Endothelial cell of umbilical vein (primary cell): ENCODE measurements at regions not wholly inside any gene's neighbourhood (a gene's known extent, or its start where the extent isn't known, plus 50 kb on each side); places are given as distances from the start of the nearest gene placed in this dataset.

Source experiments
- BruUV-seq: library from RNA; stranded (reverse); fragments of 400-500 nt; replicated peaks from 2 replicates; lab custom pipeline; 2021; lab: Mats Ljungman, UMichigan
- CTCF ChIA-PET: fragments of 300-600, 350-600 bp; sonication (Branson Sonifier 250); formaldehyde crosslinking; loops from one replicate; lab custom pipeline; 2021; ENCODE audit warnings: antibody characterized with exemption, inconsistent platforms; lab: Charles Lee
- POLR2A ChIA-PET: fragments of 300-600, 350-600 bp; sonication (Branson Sonifier 250); formaldehyde crosslinking; loops from one replicate; lab custom pipeline; 2021; ENCODE audit warnings: antibody characterized with exemption, inconsistent platforms; lab: Charles Lee
- DNase-seq: peaks from one replicate; pipeline ENCODE4 v3.0.0-alpha.2; 2011; ENCODE audit warnings: low read depth, low spot score
- FAIRE-seq: peaks from 2 replicates; lab custom pipeline; 2011; peaks lifted over from hg19 to GRCh38; lab: Jason Lieb, UNC
- H2AFZ ChIP-seq: 2 replicates; pipeline ENCODE4 v1.6.0; 2012; ENCODE audit warnings: low read depth, low read length, control low read depth, inconsistent platforms
- H3K27ac ChIP-seq: 2 replicates; pipeline ENCODE4 v1.5.1; 2011; ENCODE audit warnings: low read depth, mild to moderate bottlenecking, control low read depth, low read length, moderate library complexity; ENCODE audit not compliant: insufficient read depth
- H3K27me3 ChIP-seq, 2 experiments: 2 replicates each; pipeline versions ENCODE4 v1.6.0 to v1.6.1; 2011; ENCODE audit warnings: low read length in 2 of 2, mixed read lengths in 1 of 2; ENCODE audit not compliant: control insufficient read depth in 2 of 2, insufficient read depth in 2 of 2
- H3K36me3 ChIP-seq, 2 experiments: 2 replicates in 1 of 2; 3 replicates in 1 of 2; pipeline ENCODE4 v1.5.1; 2011; ENCODE audit warnings: low read length in 2 of 2, mild to moderate bottlenecking in 1 of 2, moderate library complexity in 1 of 2; ENCODE audit not compliant: control insufficient read depth in 2 of 2, insufficient read depth in 2 of 2; ENCODE audit errors: extremely low read depth in 1 of 2
- H3K4me1 ChIP-seq: 3 replicates; pipeline ENCODE4 v1.5.1; 2011; ENCODE audit warnings: mild to moderate bottlenecking, low read length; ENCODE audit not compliant: control insufficient read depth, insufficient read depth; ENCODE audit errors: extremely low read depth
- H3K4me2 ChIP-seq: 2 replicates; pipeline ENCODE4 v1.6.1; 2011; ENCODE audit warnings: low read length, control low read depth, mixed read lengths; ENCODE audit not compliant: insufficient read depth
- H3K4me3 ChIP-seq, 3 experiments: fragments of 200-600 bp in 1 of 3; sonication (generic), shearing (Covaris generic) in 1 of 3; replicated peaks in 1 of 3; 2 replicates each; pipeline ENCODE4 v1.5.1; 2011 to 2016; ENCODE audit warnings: control low read depth in 3 of 3, low read length in 3 of 3, mild to moderate bottlenecking in 2 of 3, inconsistent platforms in 1 of 3, low read depth in 1 of 3, moderate library complexity in 1 of 3; ENCODE audit not compliant: insufficient read depth in 1 of 3
- H3K79me2 ChIP-seq: 2 replicates; pipeline ENCODE4 v1.6.0; 2012; ENCODE audit warnings: low read length, inconsistent platforms; ENCODE audit not compliant: control insufficient read depth, insufficient read depth
- H3K9ac ChIP-seq: replicated peaks from 2 replicates; pipeline ENCODE3; 2011; ENCODE audit warnings: low read length, control low read depth; ENCODE audit not compliant: insufficient read depth; ENCODE audit errors: extremely low read depth
- H3K9me1 ChIP-seq: replicated peaks from 3 replicates; pipeline ENCODE4 v1.6.0; 2011; ENCODE audit warnings: mild to moderate bottlenecking, low read length; ENCODE audit not compliant: control insufficient read depth, insufficient read depth; ENCODE audit errors: extremely low read depth
- H3K9me3 ChIP-seq: replicated peaks from 2 replicates; pipeline ENCODE4 v1.5.1; 2012; ENCODE audit warnings: low read length, inconsistent platforms; ENCODE audit not compliant: control insufficient read depth, insufficient read depth
- H4K20me1 ChIP-seq: replicated peaks from 2 replicates; pipeline ENCODE3; 2011; ENCODE audit warnings: mild to moderate bottlenecking, low read length; ENCODE audit not compliant: control insufficient read depth, insufficient read depth; ENCODE audit errors: extremely low read depth
- EZH2 ChIP-seq: IDR thresholded peaks from 2 replicates; pipeline ENCODE4 v1.6.1; 2012; ENCODE audit warnings: borderline replicate concordance, low read depth, mild to moderate bottlenecking, moderate library complexity, low read length, inconsistent platforms; ENCODE audit not compliant: severe bottlenecking
- FOS ChIP-seq: IDR thresholded peaks from 2 replicates; pipeline ENCODE4 v1.6.1; 2011; ENCODE audit warnings: mild to moderate bottlenecking, low read length, moderate library complexity, borderline replicate concordance; ENCODE audit not compliant: insufficient read depth
- JUN ChIP-seq: IDR thresholded peaks from 2 replicates; pipeline ENCODE4 v1.6.1; 2011; ENCODE audit warnings: borderline replicate concordance, low read depth; ENCODE audit not compliant: insufficient read length, insufficient read depth
- MYC ChIP-seq: IDR thresholded peaks from one replicate; pipeline ENCODE4 v1.6.1; 2011; ENCODE audit warnings: mild to moderate bottlenecking, low read depth, low read length
- POLR2AphosphoS5 ChIP-seq: IDR thresholded peaks from 2 replicates; pipeline ENCODE4 v1.6.1; 2012; ENCODE audit warnings: low read depth, mild to moderate bottlenecking, control low read depth, low read length, moderate library complexity; ENCODE audit not compliant: insufficient read depth
- dilution Hi-C: fragments of 300-500 bp; cut with MboI; formaldehyde crosslinking; loops from one replicate; pipeline ENCODE4 v1.15.0; 2019; ENCODE audit warnings: low sequenced_read_pairs; ENCODE audit not compliant: extremely low pct_ligation_motif_present
- intact Hi-C: fragments of 100-400 bp; cut with micrococcal nuclease; formaldehyde crosslinking; loops from one replicate; pipeline ENCODE4 v1.10.0; 2022
- TF ChIP-seq, protein P1 (sequence below), 2 donors: IDR thresholded peaks; 1 replicate in 1 of 2; 2 replicates in 1 of 2; pipeline ENCODE4 v1.5.1; 2011; ENCODE audit warnings: low read length in 2 of 2, mild to moderate bottlenecking in 2 of 2, moderate library complexity in 2 of 2, control low read depth in 1 of 2, inconsistent platforms in 1 of 2, low read depth in 1 of 2; ENCODE audit not compliant: insufficient read depth in 1 of 2; ENCODE audit errors: extremely low read depth in 1 of 2
- TF ChIP-seq, protein P2 (sequence below): IDR thresholded peaks from 2 replicates; pipeline ENCODE4 v1.6.1; 2011; ENCODE audit not compliant: insufficient read depth, insufficient read length

DNA sequence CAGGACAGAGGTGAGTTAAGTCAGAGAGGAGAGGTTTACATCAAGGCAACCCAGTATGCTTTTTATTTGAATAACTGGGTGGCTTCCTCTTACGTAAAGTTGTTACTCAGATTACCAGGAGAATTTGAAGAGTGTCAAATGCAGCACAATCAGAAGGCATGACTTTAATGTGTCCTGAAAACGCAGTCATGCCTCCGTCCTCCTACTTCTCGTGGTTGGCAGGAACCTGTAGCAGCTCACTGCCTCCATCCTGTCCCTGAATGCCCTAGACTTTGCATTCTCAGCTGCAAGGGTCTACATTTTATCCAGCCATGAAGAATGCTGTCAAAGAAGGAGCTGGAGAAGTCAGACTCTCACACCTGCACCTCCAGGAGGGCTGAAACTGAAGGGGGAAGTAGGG is 66.7 kb downstream of the MIS18A start:
- H3K4me3 ChIP-seq, result no peak overlapping the region
- H3K27ac ChIP-seq, result no peak overlapping the region
- CTCF ChIA-PET, result no interaction called here
- no TSS peak for BruUV-seq
- dilution Hi-C loops (no loop called here), intact Hi-C loops (no loop called here)
- no peaks in the 10 kb centered on the region for H4K20me1 ChIP-seq
- DNase-seq, result no peak
- H3K36me3 ChIP-seq, result no peaks in the 10 kb centered on the region
- no peaks in the 10 kb centered on the region for H3K9me1 ChIP-seq
- FAIRE-seq, result no peak
- H2AFZ ChIP-seq, result no peak overlapping the region
- TF ChIP-seq POLR2AphosphoS5 (no peak), MYC (no peak), EZH2 (no peak)
- TF ChIP-seq, protein P1, sequence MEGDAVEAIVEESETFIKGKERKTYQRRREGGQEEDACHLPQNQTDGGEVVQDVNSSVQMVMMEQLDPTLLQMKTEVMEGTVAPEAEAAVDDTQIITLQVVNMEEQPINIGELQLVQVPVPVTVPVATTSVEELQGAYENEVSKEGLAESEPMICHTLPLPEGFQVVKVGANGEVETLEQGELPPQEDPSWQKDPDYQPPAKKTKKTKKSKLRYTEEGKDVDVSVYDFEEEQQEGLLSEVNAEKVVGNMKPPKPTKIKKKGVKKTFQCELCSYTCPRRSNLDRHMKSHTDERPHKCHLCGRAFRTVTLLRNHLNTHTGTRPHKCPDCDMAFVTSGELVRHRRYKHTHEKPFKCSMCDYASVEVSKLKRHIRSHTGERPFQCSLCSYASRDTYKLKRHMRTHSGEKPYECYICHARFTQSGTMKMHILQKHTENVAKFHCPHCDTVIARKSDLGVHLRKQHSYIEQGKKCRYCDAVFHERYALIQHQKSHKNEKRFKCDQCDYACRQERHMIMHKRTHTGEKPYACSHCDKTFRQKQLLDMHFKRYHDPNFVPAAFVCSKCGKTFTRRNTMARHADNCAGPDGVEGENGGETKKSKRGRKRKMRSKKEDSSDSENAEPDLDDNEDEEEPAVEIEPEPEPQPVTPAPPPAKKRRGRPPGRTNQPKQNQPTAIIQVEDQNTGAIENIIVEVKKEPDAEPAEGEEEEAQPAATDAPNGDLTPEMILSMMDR (IDR thresholded peaks at IDR 0.05; ENCODE audit: extremely low read depth in 1 of 2, insufficient read depth in 1 of 2, low read depth in 1 of 2, low read length in 2 of 2), result no peak
- no peak overlapping the region for H3K4me2 ChIP-seq
- no peaks in the 10 kb centered on the region for H3K79me2 ChIP-seq
- no peaks in the 10 kb centered on the region for H3K9me3 ChIP-seq
- H3K4me1 ChIP-seq, result peaks cover 2% of the 10 kb centered on the region
- POLR2A ChIA-PET, result no interaction called here
- H3K27me3 ChIP-seq, result peaks cover 3 to 6% of the 10 kb centered on the region in 2 experiments
- no peak overlapping the region for H3K9ac ChIP-seq

GRCh38 chr21:32211306-32211705 is 67.5 kb downstream of the MIS18A start:
- Histone ChIP-seq H3K36me3 (no peaks in the 10 kb centered on the region), H4K20me1 (no peaks in the 10 kb centered on the region), H3K9ac (no peak overlapping the region), H3K9me3 (no peaks in the 10 kb centered on the region), H3K27ac (no peak overlapping the region), H3K4me1 (peaks cover 10% of the 10 kb centered on the region), H2AFZ (no peak overlapping the region), H3K4me2 (no peak overlapping the region), H3K79me2 (no peaks in the 10 kb centered on the region), H3K9me1 (no peaks in the 10 kb centered on the region), H3K27me3 (peaks cover under 1 to 3% of the 10 kb centered on the region in 2 experiments), H3K4me3 (no peak overlapping the region)
- CTCF ChIA-PET, result no interaction called here
- dilution Hi-C loops (no loop called here), intact Hi-C loops (no loop called here)
- no peak for TF ChIP-seq JUN
- TF ChIP-seq FOS, result no peak
- no peak for TF ChIP-seq POLR2AphosphoS5
- TF ChIP-seq, protein P2, sequence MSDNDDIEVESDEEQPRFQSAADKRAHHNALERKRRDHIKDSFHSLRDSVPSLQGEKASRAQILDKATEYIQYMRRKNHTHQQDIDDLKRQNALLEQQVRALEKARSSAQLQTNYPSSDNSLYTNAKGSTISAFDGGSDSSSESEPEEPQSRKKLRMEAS, result no peak
- TF ChIP-seq, protein P1 (IDR thresholded peaks at IDR 0.05; ENCODE audit: extremely low read depth in 1 of 2, insufficient read depth in 1 of 2, low read depth in 1 of 2, low read length in 2 of 2), result no peak
- no peak for TF ChIP-seq MYC
- DNase-seq, result no peak
- no TSS peak for BruUV-seq
- FAIRE-seq, result no peak
- POLR2A ChIA-PET, result no interaction called here
